Prostate gland (tissue), 2 donors: ENCODE measurements at regions not wholly inside any gene's neighbourhood (a gene's known extent, or its start where the extent isn't known, plus 50 kb on each side); places are given as distances from the start of the nearest gene placed in this dataset.

ENCODE experiments used
- POLR2A ChIP-seq: fragments of 450-650 bp; IDR thresholded peaks from one replicate; pipeline ENCODE4 v1.6.1; 2016; ENCODE audit warnings: antibody characterized with exemption, mild to moderate bottlenecking
- TF ChIP-seq, protein P1 (sequence below), 4 experiments: fragments of 200-600 bp in 2 of 4; fragments of 450-650 bp in 2 of 4; sonication (generic) in 2 of 4; IDR thresholded peaks; 1 replicate in 3 of 4; 2 replicates in 1 of 4; pipeline ENCODE4 v1.5.1; 2016 to 2019; ENCODE audit warnings: antibody characterized with exemption in 4 of 4, mild to moderate bottlenecking in 2 of 4, moderate library complexity in 2 of 4

DNA sequence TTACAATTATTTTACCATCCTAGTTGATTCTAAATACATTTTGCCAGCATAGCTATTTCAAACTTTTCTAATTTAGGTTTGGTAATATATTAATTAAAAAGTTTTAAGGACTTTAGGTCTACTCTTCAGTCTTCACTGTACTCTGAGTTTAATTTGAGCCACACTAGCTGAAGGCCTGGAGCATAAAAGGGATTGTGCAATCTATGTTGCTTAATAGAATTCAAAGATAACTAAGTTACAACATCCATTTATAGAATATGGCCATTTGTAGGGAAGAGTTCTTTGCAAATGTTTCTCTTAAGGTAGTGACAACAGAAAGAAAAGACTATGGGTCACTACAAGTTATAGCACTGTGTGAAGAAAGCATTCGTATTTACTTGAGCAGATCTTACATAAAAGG is 702.2 kb upstream of the NRXN1 start:
- TF ChIP-seq, protein P1, sequence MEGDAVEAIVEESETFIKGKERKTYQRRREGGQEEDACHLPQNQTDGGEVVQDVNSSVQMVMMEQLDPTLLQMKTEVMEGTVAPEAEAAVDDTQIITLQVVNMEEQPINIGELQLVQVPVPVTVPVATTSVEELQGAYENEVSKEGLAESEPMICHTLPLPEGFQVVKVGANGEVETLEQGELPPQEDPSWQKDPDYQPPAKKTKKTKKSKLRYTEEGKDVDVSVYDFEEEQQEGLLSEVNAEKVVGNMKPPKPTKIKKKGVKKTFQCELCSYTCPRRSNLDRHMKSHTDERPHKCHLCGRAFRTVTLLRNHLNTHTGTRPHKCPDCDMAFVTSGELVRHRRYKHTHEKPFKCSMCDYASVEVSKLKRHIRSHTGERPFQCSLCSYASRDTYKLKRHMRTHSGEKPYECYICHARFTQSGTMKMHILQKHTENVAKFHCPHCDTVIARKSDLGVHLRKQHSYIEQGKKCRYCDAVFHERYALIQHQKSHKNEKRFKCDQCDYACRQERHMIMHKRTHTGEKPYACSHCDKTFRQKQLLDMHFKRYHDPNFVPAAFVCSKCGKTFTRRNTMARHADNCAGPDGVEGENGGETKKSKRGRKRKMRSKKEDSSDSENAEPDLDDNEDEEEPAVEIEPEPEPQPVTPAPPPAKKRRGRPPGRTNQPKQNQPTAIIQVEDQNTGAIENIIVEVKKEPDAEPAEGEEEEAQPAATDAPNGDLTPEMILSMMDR (IDR thresholded peaks at IDR 0.05) = no peak
- TF ChIP-seq POLR2A = no peak
